Rectal smooth muscle tissue (tissue), 1 donor: ENCODE measurements at regions not wholly inside any gene's neighbourhood (a gene's known extent, or its start where the extent isn't known, plus 50 kb on each side); places are given as distances from the start of the nearest gene placed in this dataset.
"Not testable (repeated sequence)": the region's sequence is repeated elsewhere in the genome, so short reads cannot be mapped to it uniquely, and the experiment has no call there.

Experiments used
- H3K27ac ChIP-seq: one replicate; pipeline ENCODE4 v1.7.0; 2013; ENCODE audit warnings: low read depth, low read length, inconsistent platforms
- H3K27me3 ChIP-seq: one replicate; pipeline ENCODE4 v1.7.0; 2013; ENCODE audit warnings: low read length; ENCODE audit not compliant: control insufficient read depth, insufficient read depth
- H3K36me3 ChIP-seq: one replicate; pipeline ENCODE4 v1.7.0; 2013; ENCODE audit warnings: low read length; ENCODE audit not compliant: control insufficient read depth, insufficient read depth
- H3K4me1 ChIP-seq: one replicate; pipeline ENCODE4 v1.7.0; 2013; ENCODE audit warnings: low read length; ENCODE audit not compliant: control insufficient read depth, insufficient read depth
- H3K4me3 ChIP-seq: one replicate; pipeline ENCODE4 v1.7.0; 2013; ENCODE audit warnings: low read length
- H3K9ac ChIP-seq: one replicate; pipeline ENCODE4 v1.7.0; 2013; ENCODE audit warnings: low read length

DNA sequence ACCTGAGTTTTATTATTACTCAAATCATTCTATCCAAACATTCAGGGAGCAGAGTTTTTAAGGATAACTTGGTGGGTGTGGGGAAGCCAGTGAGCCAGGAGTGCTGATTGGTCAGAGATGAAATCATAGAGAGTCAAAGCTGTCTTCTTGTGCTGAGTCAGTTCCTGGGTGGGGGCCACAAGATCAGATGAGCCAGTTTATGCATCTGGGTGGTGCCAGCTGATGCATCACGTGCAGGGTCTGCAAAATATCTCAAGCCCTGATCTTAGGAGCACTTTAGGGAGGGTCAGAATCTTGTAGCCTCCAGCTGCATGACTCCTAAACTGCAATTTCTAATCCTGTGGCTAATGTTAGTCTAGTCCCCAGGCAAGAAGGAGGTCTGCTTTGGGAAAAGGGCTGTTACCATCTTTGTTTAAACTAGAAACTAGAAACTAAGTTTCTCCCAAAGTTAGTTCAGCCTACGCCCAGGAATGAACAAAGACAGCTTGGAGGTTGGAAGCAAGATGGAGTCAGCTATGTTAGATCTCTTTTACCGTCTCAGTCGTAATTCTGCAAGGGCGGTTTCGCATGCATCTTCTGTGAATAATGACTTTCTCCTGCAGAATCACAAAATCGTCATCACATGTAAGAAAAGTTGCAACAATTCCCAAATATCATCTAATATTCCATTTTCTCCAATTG lies 97.5 kb downstream of the ZNF664 start:
- not testable (repeated sequence) for H3K27me3 ChIP-seq, H3K9ac ChIP-seq, H3K27ac ChIP-seq, H3K4me3 ChIP-seq, H3K36me3 ChIP-seq, H3K4me1 ChIP-seq

DNA sequence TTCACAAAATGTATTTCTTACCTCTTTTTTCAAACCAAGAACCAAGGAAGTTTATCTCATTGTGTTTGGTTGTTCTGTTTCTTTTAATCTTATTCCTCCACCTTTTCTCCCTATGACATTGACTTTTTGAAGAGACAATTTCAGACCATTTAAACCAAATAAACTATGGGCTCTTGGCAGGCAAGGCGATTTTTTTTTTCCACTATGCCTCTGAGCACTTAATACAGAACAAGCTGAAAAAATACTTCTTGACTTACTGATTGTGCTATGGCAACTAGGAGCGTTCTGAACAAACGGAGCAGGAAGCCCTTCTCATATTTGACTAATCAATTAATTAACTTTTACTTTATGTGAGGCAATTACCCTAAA lies 98.0 kb downstream of the ZNF664 start:
- H3K27me3 ChIP-seq: no peaks in the 10 kb centered on the region
- H3K4me1 ChIP-seq: no peaks in the 10 kb centered on the region

DNA sequence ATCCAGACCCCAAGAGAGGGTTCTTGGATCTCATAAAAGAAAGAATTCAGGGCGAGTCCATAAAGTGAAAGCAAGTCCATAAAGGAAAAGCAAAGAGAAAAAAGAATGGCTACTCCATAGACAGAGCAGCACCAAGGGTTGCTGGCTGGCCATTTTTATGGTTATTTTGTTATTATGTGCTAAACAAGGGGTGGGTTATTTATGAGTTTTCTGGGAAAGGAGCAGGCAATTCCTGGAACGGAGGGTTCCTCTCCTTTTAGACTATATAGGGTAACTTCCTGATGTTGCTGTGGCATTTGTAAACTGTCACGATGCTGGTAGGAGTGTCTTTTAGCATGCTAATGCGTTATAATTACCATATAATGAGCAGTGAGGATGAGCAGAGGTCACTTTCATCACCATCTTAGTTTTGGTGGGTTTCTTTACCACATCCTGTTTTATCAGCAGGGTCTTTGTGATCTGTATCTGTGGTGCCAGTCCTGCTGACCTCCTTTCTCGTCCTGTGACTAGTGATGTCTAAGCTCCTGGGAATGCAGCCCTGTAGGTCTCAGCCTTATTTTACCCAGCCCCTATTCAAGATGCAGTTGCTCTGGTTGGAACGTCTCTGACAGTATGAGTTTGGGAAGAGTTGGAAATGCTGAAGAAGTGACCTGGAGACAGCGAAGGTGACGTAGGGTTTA lies 100.5 kb downstream of the ZNF664 start:
- H3K36me3 ChIP-seq: no peaks in the 10 kb centered on the region
- no peak overlapping the region for H3K27ac ChIP-seq
- H3K4me3 ChIP-seq: no peak overlapping the region
- no peaks in the 10 kb centered on the region for H3K4me1 ChIP-seq
- no peaks in the 10 kb centered on the region for H3K27me3 ChIP-seq
- H3K9ac ChIP-seq: no peak overlapping the region

More for the DNA sequence above, 98.0 kb downstream of the ZNF664 start:
- Histone ChIP-seq H3K36me3 (no peaks in the 10 kb centered on the region), H3K9ac (no peak overlapping the region), H3K27ac (no peak overlapping the region), H3K4me3 (no peak overlapping the region)

DNA sequence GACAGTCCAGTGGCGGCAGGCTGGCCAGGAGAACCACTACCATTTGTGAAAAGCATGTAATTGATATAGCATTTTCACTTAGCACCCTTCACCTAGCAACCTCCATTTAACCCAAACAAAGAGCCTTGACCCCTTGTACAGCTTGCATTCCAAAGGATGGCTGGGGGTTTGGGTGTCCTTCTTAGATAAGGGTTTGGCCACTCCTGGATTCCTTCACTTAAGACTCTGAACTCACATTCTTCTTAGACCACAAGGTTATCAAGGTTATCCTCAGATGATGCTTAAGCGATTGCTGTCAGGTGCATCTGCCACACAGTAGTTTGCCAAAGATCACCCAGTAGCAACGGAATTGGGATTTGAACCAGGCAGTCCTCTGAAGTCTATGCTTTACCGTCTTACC lies 102.8 kb downstream of the ZNF664 start:
- no peaks in the 10 kb centered on the region for H3K36me3 ChIP-seq
- no peak overlapping the region for H3K9ac ChIP-seq
- H3K27ac ChIP-seq: no peak overlapping the region

DNA sequence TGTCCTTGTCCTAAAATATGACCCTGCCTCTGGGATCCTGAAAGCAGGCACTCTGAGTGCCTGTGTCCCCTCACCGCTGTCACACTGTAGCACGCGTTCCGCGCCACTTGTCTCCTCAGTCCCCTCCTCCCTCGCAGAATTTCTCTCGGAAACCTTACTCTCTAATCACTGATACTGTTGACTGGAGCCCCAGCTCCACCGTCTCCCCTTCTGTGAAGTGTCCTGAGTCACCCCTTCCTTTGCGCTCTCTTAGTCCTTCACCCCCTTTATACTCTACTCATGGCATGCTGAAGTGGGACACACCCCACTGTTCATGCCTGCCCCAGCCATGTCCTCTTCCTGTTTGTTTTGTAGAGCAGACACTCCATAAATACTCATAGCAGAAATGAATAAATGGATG lies 104.7 kb downstream of the ZNF664 start:
- Histone ChIP-seq H3K27me3 (no peaks in the 10 kb centered on the region), H3K27ac (no peak overlapping the region), H3K4me3 (no peak overlapping the region), H3K9ac (no peak overlapping the region), H3K36me3 (no peaks in the 10 kb centered on the region), H3K4me1 (no peaks in the 10 kb centered on the region)

More for the DNA sequence above, 102.8 kb downstream of the ZNF664 start:
- no peak overlapping the region for H3K4me3 ChIP-seq
- H3K4me1 ChIP-seq: no peaks in the 10 kb centered on the region
- no peaks in the 10 kb centered on the region for H3K27me3 ChIP-seq

DNA sequence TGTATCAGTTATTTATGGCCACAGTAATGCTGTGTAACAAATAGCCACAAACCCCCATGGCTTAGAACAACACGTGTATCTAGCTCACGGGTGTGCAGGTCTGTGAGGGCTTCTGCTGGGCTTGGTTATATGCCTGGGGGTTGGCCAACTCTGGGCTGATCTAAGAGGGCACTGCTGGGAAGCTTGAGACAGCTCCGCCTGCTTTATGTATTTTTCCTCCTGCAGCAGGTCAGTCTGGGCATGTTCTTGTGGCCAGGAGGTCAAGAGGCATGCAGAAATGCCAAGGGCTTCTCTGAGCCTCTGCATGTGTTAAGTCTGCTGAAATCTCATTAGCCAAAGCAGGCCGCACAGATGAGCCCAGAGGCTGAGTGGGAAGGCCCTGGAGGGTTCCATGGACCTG lies 105.8 kb downstream of the ZNF664 start:
- Histone ChIP-seq H3K27me3 (no peaks in the 10 kb centered on the region), H3K36me3 (no peaks in the 10 kb centered on the region), H3K4me1 (no peaks in the 10 kb centered on the region), H3K4me3 (no peak overlapping the region), H3K9ac (no peak overlapping the region), H3K27ac (no peak overlapping the region)

DNA sequence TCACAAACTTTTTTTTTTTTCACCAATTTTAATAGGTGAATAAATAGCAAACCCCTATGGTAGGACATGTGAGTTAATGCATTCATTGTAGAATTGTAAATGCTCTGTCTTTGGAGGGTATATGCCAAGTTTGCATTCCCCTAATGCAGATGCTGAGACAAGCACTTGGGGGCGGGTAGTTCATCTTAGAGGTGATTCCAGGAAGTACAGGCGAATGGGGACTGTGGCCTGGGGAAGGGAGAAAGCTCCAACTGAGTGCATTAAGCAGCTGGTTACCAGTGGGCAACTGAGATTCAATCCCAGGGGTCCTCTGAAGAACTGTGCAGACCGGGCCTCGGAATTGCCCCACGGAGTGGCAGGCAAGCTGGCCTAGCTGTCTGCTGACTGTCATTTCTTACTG lies 107.6 kb downstream of the ZNF664 start:
- Histone ChIP-seq H3K36me3 (no peaks in the 10 kb centered on the region), H3K4me1 (no peaks in the 10 kb centered on the region), H3K27ac (no peak overlapping the region), H3K9ac (no peak overlapping the region), H3K27me3 (no peaks in the 10 kb centered on the region), H3K4me3 (no peak overlapping the region)

DNA sequence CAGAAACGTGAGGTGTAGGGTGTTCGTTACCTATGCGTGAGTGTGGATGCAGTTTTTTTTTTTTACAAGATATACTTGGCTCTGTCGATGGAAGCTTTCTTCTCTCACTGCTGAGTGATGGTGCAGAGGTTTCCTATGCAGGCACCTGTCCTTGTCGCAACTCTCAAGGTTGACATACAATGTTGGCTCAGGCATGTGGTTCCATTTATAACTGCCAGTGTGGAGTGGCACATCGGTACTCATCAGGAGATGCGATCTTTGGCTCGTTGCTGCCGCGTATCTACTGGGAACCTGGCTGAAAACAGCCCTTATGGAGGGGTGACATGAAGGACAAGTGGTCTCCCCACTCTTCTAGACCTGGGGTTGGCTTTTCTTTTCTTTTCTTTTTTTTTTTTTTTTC lies 109.0 kb downstream of the ZNF664 start:
- Histone ChIP-seq H3K4me1 (no peaks in the 10 kb centered on the region), H3K27me3 (no peaks in the 10 kb centered on the region), H3K27ac (no peak overlapping the region), H3K4me3 (no peak overlapping the region), H3K36me3 (no peaks in the 10 kb centered on the region), H3K9ac (no peak overlapping the region)

DNA sequence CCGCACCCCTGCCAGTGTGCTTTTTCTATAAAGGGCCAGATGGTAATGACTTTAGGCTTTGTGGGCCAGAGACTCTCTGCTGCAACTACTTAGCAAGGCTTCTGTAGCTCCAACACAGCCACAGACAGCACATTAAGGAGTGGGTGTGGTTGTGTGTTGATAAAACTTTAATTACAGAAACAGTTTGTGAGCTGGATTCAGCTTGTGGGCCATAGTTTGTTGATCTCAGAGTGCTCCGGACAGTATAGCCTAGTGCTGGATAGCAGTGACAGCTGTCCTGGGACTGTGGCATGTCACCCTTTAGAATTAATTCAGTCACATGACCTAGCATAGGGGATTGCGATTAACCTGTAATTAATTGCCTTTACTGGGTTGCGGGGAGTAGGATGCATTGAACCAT lies 109.7 kb downstream of the ZNF664 start:
- Histone ChIP-seq H3K9ac (no peak overlapping the region), H3K27me3 (no peaks in the 10 kb centered on the region), H3K4me1 (peaks cover under 1% of the 10 kb centered on the region), H3K27ac (no peak overlapping the region), H3K36me3 (no peaks in the 10 kb centered on the region), H3K4me3 (no peak overlapping the region)

DNA sequence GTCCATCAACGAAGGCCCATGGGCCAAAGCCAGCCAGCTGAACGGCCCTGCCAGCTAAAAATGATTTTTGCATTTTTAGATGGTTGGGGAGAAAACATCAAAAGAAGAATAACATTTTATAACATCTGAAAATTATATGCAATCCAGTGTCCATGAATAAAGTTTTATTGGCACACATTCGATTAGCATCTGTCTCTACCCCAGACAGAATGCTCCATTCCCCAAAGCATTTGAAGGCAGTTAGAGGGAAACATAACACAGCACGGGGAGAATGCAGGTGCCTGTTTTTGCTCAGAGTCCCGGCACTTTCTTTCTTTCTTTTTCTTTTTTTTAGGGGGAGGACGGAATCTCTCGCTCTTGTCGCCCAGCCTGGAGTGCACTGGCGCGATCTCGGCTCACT lies 110.7 kb downstream of the ZNF664 start:
- Histone ChIP-seq H3K9ac (no peak overlapping the region), H3K27me3 (no peaks in the 10 kb centered on the region), H3K36me3 (no peaks in the 10 kb centered on the region), H3K4me3 (no peak overlapping the region), H3K4me1 (peaks cover 4% of the 10 kb centered on the region), H3K27ac (no peak overlapping the region)

DNA sequence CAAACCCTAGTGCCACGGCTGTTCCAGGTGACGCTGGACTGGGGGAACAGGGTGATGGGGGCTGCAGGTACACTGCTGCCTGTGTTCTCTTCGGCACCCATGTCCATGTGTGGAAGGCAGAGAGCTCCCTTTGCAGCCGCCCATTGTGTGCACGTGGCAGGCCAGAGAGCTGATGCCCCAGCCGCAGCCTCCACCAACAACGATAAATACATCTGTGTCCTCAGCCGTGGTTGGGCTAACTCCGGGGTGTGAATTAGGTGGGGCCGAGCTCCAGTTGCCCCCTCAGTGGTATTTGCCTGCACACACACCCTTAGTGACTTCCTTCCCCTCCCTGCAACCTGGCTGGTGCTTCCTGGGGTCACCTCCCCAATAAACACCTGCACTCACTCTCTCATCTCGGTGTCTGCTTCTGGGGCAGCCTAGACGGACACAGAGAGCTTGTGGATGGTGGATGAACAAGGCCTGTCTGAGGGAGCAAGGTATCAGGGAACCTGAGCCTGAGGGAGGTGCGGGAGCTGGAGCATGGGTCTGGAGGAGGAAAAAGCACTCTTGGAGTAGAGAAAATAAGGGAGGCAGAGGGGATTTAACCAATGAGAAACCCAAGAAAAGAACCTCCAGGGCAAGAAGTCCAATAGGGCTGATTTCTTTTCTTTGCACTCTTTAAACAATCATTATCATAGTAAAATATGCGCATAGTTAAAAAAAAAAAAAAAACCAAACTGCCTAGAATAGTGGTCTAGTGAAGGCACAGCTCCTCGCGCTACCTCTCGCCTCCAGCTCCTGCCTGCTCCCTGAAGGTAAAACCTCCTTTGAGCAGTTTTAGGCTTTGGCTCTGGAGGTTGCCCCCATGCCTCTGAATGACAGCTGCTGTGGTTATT lies 112.6 kb downstream of the ZNF664 start:
- H3K4me3 ChIP-seq: no peak overlapping the region
- no peak overlapping the region for H3K9ac ChIP-seq
- peaks cover 4% of the 10 kb centered on the region for H3K4me1 ChIP-seq
- H3K27ac ChIP-seq: no peak overlapping the region
- no peaks in the 10 kb centered on the region for H3K36me3 ChIP-seq
- H3K27me3 ChIP-seq: no peaks in the 10 kb centered on the region

DNA sequence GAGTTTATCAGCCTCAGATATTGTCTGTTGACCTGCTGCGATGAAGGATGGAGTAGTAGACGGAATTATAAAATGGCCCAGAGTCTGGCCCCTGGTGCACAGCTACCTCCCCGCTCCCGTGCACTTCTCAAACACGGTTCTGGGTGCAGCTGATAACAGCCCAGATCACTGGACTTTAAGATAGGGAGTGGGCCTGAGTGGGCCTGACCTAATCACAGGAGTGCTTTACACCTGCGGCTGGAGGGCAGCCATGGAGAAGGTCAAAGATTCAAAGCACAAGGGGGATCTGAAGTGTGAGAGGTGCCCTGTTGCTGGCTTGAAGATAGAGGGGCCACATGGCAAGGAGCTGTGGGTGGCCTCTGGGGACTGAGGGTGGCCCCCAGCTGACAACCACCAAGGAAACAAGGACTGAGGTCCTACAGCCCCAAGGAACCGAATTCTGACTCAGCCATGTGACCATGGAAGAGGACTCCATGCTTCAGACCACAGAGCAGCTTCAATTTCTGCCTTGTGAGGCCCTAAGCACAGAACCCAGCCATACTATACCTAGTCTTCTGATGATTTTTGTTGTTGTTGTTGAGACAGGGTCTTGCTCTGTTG lies 113.4 kb downstream of the ZNF664 start:
- Histone ChIP-seq H3K9ac (no peak overlapping the region), H3K4me1 (peaks cover 4% of the 10 kb centered on the region), H3K4me3 (no peak overlapping the region), H3K27me3 (no peaks in the 10 kb centered on the region), H3K36me3 (no peaks in the 10 kb centered on the region), H3K27ac (no peak overlapping the region)
